ENCODE measurements at regions not wholly inside any gene's neighbourhood (a gene's known extent, or its start where the extent isn't known, plus 50 kb on each side); places are given as distances from the start of the nearest gene placed in this dataset.

DNA sequence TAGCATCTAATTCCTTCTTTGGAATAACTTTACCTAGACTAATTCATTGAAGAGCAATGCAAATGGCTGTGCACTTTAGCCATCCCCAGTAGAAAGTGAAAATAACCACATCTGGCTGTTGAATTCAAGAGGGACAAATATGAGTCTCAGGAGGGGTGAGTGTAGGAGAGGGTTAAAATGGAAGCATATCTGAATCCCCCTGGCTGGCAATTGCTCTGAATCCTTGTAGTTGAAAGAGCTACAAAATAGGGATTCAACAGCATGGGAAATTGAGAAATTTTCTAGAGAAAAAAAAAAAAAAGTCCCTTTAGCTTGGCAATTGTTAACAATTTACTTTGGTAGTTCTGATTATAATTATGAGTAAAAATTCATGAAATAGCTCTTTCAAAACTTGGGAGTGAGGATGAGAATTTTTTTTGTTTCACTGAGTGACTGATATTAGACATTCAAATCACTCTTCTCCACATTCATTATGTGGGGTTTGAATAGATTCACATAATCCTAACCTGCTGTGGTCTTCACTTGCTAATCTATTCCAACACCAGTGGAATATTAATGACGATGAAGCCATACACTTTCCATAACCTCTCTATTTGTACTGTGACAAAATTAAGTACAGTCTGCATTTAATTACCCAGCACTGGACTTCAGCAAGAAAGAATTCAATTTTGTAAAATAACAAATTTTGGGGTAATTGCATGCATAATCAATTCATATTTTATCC, 569.0 kb upstream of the MCTP2 start:
- TF ChIP-seq POLR2A (IDR thresholded peaks at IDR 0.05) (no peak), CTCF (IDR thresholded peaks at IDR 0.05) (no peak)
